Right atrium auricular region (tissue), 2 donors: ENCODE measurements at regions not wholly inside any gene's neighbourhood (a gene's known extent, or its start where the extent isn't known, plus 50 kb on each side); places are given as distances from the start of the nearest gene placed in this dataset.

ENCODE experiments used
- DNase-seq: peaks from one replicate; pipeline ENCODE4 v3.0.0-alpha.2; 2019; ENCODE audit warnings: low spot score
- H3K27ac ChIP-seq, 2 donors: fragments of 200-600 bp; sonication (generic); 1 replicate in 1 of 2; 2 replicates in 1 of 2; pipeline ENCODE4 v1.5.1; 2016 to 2019
- H3K27me3 ChIP-seq, 2 donors: fragments of 200-600 bp; sonication (generic); one replicate each; pipeline versions ENCODE4 v1.5.1 to v1.6.0; 2017 to 2019
- H3K36me3 ChIP-seq: fragments of 200-600 bp; sonication (generic); one replicate; pipeline ENCODE4 v1.5.1; 2016
- H3K4me1 ChIP-seq, 2 donors: fragments of 200-600 bp; sonication (generic); one replicate each; pipeline versions ENCODE4 v1.5.1 to v1.6.0; 2017 to 2019
- H3K4me3 ChIP-seq, 2 donors: fragments of 200-600 bp; sonication (generic); 1 replicate in 1 of 2; 2 replicates in 1 of 2; pipeline ENCODE4 v1.5.1; 2017 to 2019; ENCODE audit warnings: mild to moderate bottlenecking in 1 of 2, moderate library complexity in 1 of 2
- H3K9me3 ChIP-seq, 2 donors: fragments of 200-600 bp; sonication (generic); one replicate each; pipeline ENCODE4 v1.5.1; 2019
- TF ChIP-seq, protein P1 (sequence below), 2 donors: fragments of 200-600 bp; sonication (generic); IDR thresholded peaks; one replicate each; pipeline ENCODE4 v1.5.1; 2019; ENCODE audit warnings: antibody characterized with exemption in 2 of 2

DNA sequence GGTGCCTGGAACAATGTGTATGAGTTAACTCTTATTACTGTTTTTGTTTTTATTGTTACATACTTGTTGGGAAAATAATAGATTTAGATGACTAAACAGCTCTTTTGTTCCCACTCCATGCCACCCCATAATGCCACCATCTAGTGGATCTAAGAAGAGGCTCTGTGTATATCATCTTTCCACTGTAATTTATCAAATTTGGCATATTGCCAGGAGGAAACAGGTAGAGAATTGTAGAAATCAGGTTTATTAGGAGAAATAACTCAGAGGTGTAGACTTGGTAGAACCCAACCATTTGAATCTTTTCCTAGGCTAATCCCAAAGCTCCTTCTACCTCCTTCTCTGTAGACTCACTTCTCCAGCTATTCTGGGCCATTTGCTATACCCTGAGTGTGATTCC is 150.6 kb downstream of the GATB start:
- Histone ChIP-seq H3K27me3 (no peaks in the 10 kb centered on the region), H3K4me3 (no peak overlapping the region), H3K4me1 (peaks cover 0 to 6% of the 10 kb centered on the region in 2 donors), H3K9me3 (no peaks in the 10 kb centered on the region), H3K27ac (no peak overlapping the region), H3K36me3 (no peaks in the 10 kb centered on the region)
- TF ChIP-seq, protein P1, sequence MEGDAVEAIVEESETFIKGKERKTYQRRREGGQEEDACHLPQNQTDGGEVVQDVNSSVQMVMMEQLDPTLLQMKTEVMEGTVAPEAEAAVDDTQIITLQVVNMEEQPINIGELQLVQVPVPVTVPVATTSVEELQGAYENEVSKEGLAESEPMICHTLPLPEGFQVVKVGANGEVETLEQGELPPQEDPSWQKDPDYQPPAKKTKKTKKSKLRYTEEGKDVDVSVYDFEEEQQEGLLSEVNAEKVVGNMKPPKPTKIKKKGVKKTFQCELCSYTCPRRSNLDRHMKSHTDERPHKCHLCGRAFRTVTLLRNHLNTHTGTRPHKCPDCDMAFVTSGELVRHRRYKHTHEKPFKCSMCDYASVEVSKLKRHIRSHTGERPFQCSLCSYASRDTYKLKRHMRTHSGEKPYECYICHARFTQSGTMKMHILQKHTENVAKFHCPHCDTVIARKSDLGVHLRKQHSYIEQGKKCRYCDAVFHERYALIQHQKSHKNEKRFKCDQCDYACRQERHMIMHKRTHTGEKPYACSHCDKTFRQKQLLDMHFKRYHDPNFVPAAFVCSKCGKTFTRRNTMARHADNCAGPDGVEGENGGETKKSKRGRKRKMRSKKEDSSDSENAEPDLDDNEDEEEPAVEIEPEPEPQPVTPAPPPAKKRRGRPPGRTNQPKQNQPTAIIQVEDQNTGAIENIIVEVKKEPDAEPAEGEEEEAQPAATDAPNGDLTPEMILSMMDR (IDR thresholded peaks at IDR 0.05): no peak
- no peak for DNase-seq

GRCh38 chr4:151611960-151612359 is 148.8 kb downstream of the GATB start:
- H3K27me3 ChIP-seq: no peaks in the 10 kb centered on the region
- TF ChIP-seq, protein P1 (IDR thresholded peaks at IDR 0.05): no peak
- H3K36me3 ChIP-seq: no peaks in the 10 kb centered on the region
- no peak overlapping the region for H3K4me3 ChIP-seq
- H3K9me3 ChIP-seq: no peaks in the 10 kb centered on the region
- no peaks in the 10 kb centered on the region for H3K4me1 ChIP-seq
- DNase-seq: no peak
- H3K27ac ChIP-seq: no peak overlapping the region

GRCh38 chr4:151613290-151613689 is 147.5 kb downstream of the GATB start:
- TF ChIP-seq, protein P1 (IDR thresholded peaks at IDR 0.05): no peak
- H3K4me1 ChIP-seq: no peaks in the 10 kb centered on the region
- H3K9me3 ChIP-seq: no peaks in the 10 kb centered on the region
- no peaks in the 10 kb centered on the region for H3K36me3 ChIP-seq
- H3K27ac ChIP-seq: no peak overlapping the region
- no peak overlapping the region for H3K4me3 ChIP-seq
- no peaks in the 10 kb centered on the region for H3K27me3 ChIP-seq
- DNase-seq: no peak

DNA sequence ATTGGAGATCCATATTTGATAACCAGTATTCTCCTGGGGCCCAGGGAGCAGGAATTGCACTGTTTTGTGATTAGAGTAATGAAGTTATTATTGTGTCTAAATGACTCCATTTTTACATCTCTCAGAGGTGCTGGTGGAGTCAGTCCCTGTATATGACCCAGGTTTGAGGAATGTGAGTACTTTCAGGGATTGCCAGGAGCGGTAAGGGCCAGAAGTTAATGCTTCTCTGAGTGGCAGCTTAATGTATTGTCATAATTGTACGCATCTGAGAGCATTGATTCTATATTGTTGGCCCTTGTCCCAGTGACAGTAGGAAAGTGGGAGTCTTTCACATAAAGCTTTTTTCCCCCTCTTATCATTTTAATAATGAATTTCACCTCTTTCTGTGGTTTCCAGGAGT is 146.2 kb downstream of the GATB start:
- no peak overlapping the region for H3K27ac ChIP-seq
- H3K4me3 ChIP-seq: no peak overlapping the region
- H3K9me3 ChIP-seq: no peaks in the 10 kb centered on the region
- H3K27me3 ChIP-seq: no peaks in the 10 kb centered on the region
- TF ChIP-seq, protein P1 (IDR thresholded peaks at IDR 0.05): no peak
- H3K4me1 ChIP-seq: no peaks in the 10 kb centered on the region
- DNase-seq: no peak
- no peaks in the 10 kb centered on the region for H3K36me3 ChIP-seq

DNA sequence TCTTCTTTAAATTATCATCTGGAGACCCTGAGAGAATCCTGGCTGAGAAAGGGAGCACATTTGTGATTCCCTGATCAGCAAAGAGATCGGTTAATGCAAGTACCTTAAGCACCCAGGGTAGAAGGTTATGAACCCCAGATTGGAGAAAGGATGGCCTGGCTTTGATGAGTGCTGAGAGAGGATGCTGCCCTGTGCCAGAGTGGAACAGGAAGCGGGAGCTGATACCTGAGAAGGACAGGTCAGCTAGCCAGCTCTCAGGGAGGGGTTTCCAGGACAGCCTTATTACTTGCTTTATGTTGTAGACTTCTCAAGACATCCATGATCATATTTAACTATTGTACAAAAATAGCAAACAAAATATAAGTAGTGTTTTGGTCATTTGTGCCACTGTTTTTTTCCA is 141.9 kb downstream of the GATB start:
- no peak overlapping the region for H3K4me3 ChIP-seq
- TF ChIP-seq, protein P1 (IDR thresholded peaks at IDR 0.05): no peak
- no peak for DNase-seq
- no peaks in the 10 kb centered on the region for H3K27me3 ChIP-seq
- H3K27ac ChIP-seq: no peak overlapping the region
- no peaks in the 10 kb centered on the region for H3K36me3 ChIP-seq
- no peaks in the 10 kb centered on the region for H3K9me3 ChIP-seq
- no peaks in the 10 kb centered on the region for H3K4me1 ChIP-seq

- Histone ChIP-seq H3K27ac (no peak overlapping the region), H3K4me1 (no peaks in the 10 kb centered on the region), H3K9me3 (no peaks in the 10 kb centered on the region), H3K4me3 (no peak overlapping the region), H3K27me3 (no peaks in the 10 kb centered on the region), H3K36me3 (no peaks in the 10 kb centered on the region)
- TF ChIP-seq, protein P1 (IDR thresholded peaks at IDR 0.05): no peak
- no peak for DNase-seq
These were observed 140.7 kb downstream of the GATB start for GRCh38 chr4:151620066-151620465.
